GM18519 (cell line): ENCODE measurements at regions not wholly inside any gene's neighbourhood (a gene's known extent, or its start where the extent isn't known, plus 50 kb on each side); places are given as distances from the start of the nearest gene placed in this dataset.
"Not testable (repeated sequence)": the region's sequence is repeated elsewhere in the genome, so short reads cannot be mapped to it uniquely, and the experiment has no call there.

Experiments used
- ATAC-seq: cut with Tn5 transposase; IDR thresholded peaks from one replicate; pipeline ENCODE4 v1.9.1; 2021; ENCODE audit warnings: mild to moderate bottlenecking, moderate library complexity; ENCODE audit not compliant: unreplicated experiment, low FRiP score

DNA sequence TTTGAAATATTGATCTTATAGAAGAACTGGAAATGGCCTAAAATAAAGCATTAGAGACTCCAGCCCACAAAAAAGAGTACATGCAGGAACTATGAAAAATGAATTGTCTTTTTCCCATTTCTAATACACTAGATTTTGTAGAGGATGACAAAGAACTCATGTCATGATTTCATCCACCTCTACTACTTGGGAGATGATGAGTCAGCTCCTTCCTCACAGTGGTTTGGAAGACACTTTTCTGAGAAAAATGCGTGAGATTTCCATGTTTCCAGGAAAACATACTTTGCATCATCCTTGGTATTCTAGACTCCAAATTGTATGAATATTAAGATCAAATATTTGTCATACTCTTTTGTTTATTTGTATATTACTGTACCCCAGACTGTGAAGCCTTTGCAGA lies 500.5 kb downstream of the FAM181B start:
- ATAC-seq = no peak

DNA sequence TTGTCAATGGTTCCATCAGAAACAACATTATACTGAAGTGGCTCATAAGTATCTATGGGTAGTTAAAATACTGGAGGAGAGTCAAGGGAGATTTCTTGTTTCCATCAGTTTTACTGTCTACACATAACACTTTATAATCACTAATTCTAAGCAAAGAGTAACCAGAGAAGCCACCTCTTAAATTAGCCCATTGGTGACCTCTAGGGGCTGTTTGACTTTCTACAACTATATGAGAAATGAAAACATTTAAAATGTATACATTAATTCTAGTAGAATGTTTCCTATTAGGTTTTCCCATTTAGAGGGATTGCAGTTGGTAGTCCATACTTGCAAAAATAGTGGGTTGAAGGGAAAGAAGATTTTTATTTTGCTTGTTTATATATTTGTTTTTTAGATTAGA lies 504.3 kb downstream of the FAM181B start:
- peak; percentile 45 for ATAC-seq

DNA sequence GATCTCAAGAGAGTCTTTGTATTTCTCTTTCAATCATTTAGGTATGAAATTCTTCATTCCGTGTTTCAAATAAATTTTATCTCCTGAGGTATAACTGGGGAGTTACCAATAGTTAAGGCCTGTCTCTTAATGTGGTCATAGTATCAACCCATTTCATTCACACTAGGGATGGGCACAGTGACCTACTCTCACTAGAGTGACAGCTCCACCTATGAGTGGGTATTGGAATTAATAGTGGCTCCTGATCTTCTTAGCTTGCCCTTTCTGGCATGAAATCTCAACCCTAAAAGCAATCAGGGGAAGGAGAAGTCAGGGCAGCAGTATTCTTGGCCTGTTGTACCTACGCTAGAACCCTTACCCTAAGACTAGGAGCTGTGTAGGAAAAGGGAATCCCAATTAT lies 507.7 kb downstream of the FAM181B start:
- no peak for ATAC-seq

- ATAC-seq = no peak
These were observed 508.2 kb downstream of the FAM181B start for GRCh38 chr11:82225502-82225901.

GRCh38 chr11:82216927-82217570 lies 516.6 kb downstream of the FAM181B start:
- ATAC-seq = no peak

DNA sequence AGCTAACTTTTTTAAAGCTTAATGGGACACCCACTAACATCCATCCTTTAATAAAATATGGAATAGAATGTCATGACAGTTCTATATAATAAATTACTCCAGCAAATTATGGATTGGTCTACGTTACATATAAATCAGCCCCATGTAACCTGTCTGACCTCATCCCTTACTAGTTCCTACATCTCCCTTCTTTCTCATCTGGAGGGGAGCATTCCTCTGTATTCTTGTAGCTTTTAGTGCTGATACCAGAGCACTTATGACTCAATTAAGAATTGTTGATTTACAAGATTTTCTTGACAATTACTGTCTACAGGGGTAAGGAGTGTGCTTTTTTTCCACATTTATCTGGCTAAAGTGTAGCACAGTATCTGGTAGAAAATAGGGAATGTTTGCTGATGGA lies 523.7 kb downstream of the FAM181B start:
- ATAC-seq = no peak

GRCh38 chr11:82195283-82195682 lies 538.4 kb downstream of the FAM181B start:
- no peak for ATAC-seq

DNA sequence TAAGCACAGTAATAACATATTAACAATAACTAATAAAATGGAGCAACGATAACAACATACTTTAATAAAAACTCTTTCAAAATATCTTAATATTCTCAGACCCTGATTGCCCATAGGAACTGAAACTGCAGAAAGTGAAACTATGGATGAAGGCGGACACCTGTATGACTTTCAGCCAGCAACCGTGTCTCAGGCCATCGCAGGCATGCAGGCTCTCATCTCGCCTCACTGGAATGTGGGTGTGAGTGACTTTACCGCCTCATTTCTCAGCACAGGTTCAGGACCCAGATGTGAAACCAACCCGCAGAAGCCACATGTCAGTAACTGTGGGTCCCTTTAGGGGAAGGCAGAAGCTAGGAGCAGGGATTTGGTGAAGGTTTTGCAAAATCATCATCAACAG lies 539.1 kb downstream of the FAM181B start:
- ATAC-seq = no peak

DNA sequence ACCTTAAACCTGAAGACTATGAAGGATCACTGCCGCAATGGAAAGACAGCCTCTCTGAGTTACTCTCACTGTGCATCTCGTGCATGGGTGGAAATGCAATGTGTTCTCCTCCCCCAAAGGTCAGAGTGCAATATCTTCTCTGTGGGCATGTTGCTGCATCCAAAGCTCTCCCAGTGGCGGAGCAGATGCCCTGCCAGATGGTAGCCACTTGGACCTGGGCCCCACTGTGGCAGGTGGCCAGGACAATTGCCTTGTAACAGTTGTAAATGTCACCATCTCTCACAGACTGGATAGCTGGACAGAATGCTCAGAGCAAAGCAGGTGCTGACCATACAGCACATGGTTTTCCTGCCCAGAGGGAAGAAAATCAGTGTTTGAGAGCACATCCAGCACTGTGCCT lies 542.0 kb downstream of the FAM181B start:
- ATAC-seq = no peak

- no peak for ATAC-seq
These were observed 547.7 kb downstream of the FAM181B start for GRCh38 chr11:82185925-82186324.

DNA sequence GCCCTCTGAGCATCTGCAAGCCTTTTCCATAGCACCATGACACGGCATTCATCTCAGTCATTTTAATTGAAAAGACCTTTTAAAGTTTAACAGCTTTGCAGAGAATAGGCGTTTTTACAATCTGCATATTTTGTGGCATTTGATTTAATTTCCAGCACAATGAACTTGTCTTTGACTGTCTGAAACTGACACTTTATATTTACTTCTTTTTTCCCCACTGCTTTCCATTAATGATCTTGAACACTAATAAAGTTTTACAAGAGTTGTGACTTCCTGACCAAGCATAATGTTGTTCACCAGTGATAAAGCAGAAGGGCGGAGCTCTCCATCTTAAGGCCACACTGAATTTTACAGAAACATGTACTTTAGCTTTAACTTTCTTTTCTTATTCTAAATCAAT lies 548.7 kb downstream of the FAM181B start:
- ATAC-seq = no peak

DNA sequence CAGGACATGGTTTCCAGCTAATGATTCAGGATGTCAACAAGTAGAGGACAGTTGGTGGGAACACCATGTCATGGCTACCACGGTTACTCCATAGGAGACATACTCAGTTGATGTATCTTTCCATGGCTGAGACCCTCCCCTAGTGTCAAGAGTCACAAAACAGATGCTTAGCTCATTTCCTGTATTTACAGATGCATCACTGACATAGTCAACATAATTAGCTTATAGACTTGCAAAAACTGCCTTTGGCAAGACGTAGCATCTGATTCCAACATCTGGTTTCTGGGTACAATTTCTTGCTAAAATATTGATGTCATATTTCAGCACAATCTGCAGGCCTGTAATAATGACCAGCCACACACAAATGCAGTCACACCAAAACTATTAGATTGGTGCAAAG lies 550.3 kb downstream of the FAM181B start:
- ATAC-seq = no peak

- not testable (repeated sequence) for ATAC-seq
These were observed 551.0 kb downstream of the FAM181B start for GRCh38 chr11:82182697-82183096.

- not testable (repeated sequence) for ATAC-seq
These were observed 551.9 kb downstream of the FAM181B start for GRCh38 chr11:82181796-82182195.

DNA sequence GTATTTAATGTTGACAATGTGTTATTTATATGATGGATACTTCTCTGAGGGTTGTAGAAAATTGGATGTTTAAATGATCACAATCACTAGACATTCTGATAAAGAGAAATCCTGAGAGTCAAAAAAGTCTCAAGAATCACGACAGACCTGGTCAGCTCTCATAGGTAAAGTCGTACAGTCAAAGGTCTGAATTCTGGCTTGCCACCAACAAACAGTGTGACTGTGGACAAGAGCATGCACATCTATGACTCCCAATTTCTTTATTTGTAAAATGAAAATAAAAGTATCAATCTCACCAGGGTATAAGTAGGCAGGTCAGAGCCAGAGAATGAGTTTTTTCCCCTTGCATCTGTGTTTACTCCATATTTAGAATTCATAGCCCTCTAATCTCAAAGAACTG lies 556.7 kb downstream of the FAM181B start:
- no peak for ATAC-seq

- ATAC-seq = no peak
These were observed 557.3 kb downstream of the FAM181B start for GRCh38 chr11:82176365-82176764.

DNA sequence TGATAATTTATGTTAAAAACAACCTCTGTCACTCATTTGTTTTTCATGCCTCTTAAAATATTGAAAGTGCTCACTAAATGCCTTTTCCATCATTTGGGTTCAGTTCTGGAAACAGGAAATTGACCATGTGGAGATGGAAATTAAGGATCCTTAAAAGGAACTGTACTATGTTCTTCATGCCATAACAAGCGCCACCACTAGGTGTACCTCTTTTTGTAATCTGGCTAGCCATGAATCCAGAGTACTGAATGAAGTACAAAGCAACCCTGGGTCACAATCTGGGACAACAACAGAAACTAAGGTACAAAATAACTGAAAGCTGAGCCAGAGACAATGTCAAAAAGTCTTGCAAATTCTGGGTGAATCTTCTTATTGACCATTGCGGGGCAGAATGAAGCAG lies 559.1 kb downstream of the FAM181B start:
- no peak for ATAC-seq

DNA sequence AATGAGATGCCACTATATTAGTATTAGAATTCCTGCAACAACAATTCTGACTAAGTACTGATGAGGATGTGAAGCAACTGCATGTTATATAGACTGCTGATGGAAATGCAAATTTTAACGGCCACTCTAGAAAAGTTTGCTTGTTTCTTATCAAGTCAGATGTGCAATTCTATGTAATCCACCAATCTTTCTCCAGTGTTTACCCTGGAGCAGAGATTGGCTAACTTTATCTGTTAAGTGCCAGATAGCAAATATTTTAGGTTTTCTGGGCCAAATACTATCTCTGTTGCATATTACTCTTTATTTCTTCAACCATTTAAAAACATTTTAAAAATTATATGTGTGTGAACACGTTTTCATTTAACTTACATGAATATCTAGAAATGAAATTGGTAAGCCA lies 586.9 kb downstream of the FAM181B start:
- no peak for ATAC-seq

DNA sequence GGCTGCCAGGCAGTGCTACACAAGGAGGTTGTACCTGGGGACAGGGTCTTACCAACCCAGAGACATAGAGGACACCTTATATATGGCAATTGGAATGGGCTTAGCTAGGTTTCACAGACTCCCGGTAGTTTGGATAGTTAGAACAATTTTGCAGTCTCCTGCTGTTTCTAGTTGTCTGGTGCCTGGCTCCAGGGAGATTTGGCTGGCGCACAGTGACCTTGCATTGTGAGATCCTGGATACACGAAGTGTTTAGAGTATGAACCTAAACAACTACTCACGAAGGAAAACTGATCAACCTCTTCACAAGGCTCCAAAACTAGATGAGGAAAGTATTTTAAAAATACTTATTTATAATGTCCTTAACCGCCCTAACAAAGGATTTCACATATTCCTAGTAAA lies 614.7 kb downstream of the FAM181B start:
- no peak for ATAC-seq

DNA sequence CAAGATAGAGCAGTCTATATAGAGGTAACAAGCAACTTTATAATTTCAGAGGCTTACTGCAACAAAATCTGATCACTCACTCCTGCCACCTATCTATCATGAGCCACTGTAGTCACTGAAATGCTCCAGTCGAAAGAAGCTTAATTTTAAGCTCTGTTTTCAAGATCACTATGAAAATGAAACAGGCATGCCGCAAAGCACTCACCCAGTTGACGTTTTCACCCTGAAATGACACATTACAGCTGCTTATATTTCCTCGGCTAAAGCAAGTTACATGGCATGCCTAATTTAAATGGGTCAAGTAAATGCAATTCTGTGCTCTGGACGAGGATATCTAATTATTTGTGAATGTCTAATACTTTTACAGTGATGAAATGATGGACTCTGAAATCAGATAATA lies 616.3 kb downstream of the FAM181B start:
- no peak for ATAC-seq

GRCh38 chr11:82105331-82105998 lies 628.2 kb downstream of the FAM181B start:
- no peak for ATAC-seq

- no peak for ATAC-seq
These were observed 640.8 kb downstream of the FAM181B start for GRCh38 chr11:82092904-82093303.
